ENCODE measurements at regions not wholly inside any gene's neighbourhood (a gene's known extent, or its start where the extent isn't known, plus 50 kb on each side); places are given as distances from the start of the nearest gene placed in this dataset.

DNA sequence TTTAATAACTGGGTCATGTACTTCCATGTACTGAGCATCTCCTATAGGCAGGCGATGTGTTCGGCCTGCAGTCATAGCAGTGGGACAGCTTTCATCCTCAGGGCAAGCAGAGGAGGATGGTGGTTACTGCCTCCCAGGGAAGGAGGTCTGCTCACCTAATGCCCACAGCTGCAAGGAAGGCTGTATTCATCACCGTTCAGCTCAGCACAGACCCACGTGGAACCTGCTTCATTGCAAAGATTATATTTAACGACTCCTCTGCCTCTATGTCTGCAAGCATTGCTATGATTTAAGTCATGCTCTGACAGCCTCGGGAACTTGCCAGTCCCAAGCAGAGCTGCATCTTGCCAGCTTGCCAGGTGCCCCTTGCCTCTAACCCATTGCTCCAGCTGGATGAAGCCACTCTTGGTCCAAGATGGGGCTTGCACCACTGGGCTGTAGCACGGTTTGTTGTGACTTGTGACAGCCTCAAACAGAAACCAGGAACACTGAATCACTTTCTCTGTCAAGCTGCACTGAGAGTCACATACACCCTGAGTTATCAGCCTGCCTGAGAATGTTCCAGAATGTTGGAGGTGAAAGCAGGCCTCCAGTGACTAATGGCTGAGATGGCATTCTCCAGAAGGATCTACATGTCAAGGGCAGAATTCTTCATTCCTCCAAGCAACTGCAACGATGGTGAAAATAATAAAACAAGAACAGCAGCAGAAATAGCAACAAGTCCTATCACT is 651.1 kb upstream of the ID2 start:
- WGBS, result 77% methylated on average over 8 of the region's 8 CpGs
- no peak overlapping the region for H3K9ac ChIP-seq (ENCODE audit: low read depth in 1 of 2, low read length in 2 of 2)
- no peak for DNase-seq (ENCODE audit: low spot score)
- no peaks in the 10 kb centered on the region for H3K9me3 ChIP-seq (ENCODE audit: control insufficient read depth in 4 of 4, low read length in 3 of 4)
- H3K36me3 ChIP-seq (ENCODE audit: control insufficient read depth in 4 of 4, insufficient read depth in 3 of 4, low read depth in 1 of 4, low read length in 3 of 4), result no peaks in the 10 kb centered on the region
- H3K4me1 ChIP-seq (ENCODE audit: control insufficient read depth in 4 of 4, insufficient read depth in 4 of 4, low read length in 3 of 4), result no peaks in the 10 kb centered on the region
- TF ChIP-seq NR2F2 (IDR thresholded peaks at IDR 0.05) (no peak), RXRA (IDR thresholded peaks at IDR 0.05) (no peak), TAF1 (conservative IDR thresholded peaks at IDR 0.05) (no peak), JUND (IDR thresholded peaks at IDR 0.05) (no peak), FOXA1 (IDR thresholded peaks at IDR 0.05) (no peak), SP1 (IDR thresholded peaks at IDR 0.05) (no peak), EGR1 (IDR thresholded peaks at IDR 0.05; ENCODE audit: low read depth in 2 of 2) (no peak), ZBTB33 (IDR thresholded peaks at IDR 0.05) (no peak), HNF4A (conservative IDR thresholded peaks at IDR 0.05) (no peak), FOXA2 (IDR thresholded peaks at IDR 0.05) (no peak), HNF4G (IDR thresholded peaks at IDR 0.05) (no peak), ATF3 (IDR thresholded peaks at IDR 0.05) (no peak), REST (IDR thresholded peaks at IDR 0.05) (no peak), GABPA (IDR thresholded peaks at IDR 0.05 in 1 of 2, conservative IDR thresholded peaks at IDR 0.05 in 1 of 2) (no peak), RAD21 (IDR thresholded peaks at IDR 0.05) (no peak), YY1 (IDR thresholded peaks at IDR 0.05) (no peak)
- TF ChIP-seq, protein P1, sequence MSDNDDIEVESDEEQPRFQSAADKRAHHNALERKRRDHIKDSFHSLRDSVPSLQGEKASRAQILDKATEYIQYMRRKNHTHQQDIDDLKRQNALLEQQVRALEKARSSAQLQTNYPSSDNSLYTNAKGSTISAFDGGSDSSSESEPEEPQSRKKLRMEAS (IDR thresholded peaks at IDR 0.05), result no peak
- TF ChIP-seq, protein P2, sequence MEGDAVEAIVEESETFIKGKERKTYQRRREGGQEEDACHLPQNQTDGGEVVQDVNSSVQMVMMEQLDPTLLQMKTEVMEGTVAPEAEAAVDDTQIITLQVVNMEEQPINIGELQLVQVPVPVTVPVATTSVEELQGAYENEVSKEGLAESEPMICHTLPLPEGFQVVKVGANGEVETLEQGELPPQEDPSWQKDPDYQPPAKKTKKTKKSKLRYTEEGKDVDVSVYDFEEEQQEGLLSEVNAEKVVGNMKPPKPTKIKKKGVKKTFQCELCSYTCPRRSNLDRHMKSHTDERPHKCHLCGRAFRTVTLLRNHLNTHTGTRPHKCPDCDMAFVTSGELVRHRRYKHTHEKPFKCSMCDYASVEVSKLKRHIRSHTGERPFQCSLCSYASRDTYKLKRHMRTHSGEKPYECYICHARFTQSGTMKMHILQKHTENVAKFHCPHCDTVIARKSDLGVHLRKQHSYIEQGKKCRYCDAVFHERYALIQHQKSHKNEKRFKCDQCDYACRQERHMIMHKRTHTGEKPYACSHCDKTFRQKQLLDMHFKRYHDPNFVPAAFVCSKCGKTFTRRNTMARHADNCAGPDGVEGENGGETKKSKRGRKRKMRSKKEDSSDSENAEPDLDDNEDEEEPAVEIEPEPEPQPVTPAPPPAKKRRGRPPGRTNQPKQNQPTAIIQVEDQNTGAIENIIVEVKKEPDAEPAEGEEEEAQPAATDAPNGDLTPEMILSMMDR (IDR thresholded peaks at IDR 0.05; ENCODE audit: low read depth, low read length, missing input control), result no peak
- no peak overlapping the region for H3K4me3 ChIP-seq (ENCODE audit: low read depth in 1 of 3, low read length in 3 of 3)
- no peak overlapping the region for H3K27ac ChIP-seq (ENCODE audit: low read depth in 1 of 2, low read length in 2 of 2)
- no peaks in the 10 kb centered on the region for H3K27me3 ChIP-seq (ENCODE audit: control insufficient read depth in 4 of 4, insufficient read depth in 4 of 4, low read length in 3 of 4)
